ENCODE measurements at regions not wholly inside any gene's neighbourhood (a gene's known extent, or its start where the extent isn't known, plus 50 kb on each side); places are given as distances from the start of the nearest gene placed in this dataset.

- TF ChIP-seq FOS (IDR thresholded peaks at IDR 0.05; ENCODE audit: borderline replicate concordance, extremely low read depth, insufficient read length) (no peak), GATAD2B (conservative IDR thresholded peaks at IDR 0.05; ENCODE audit: low read depth) (no peak), CTCF (IDR thresholded peaks at IDR 0.05 in 2 of 3, conservative IDR thresholded peaks at IDR 0.05 in 1 of 3; ENCODE audit: control insufficient read depth in 2 of 3, extremely low read depth in 1 of 3, insufficient read depth in 1 of 3, low read depth in 3 of 3, low read length in 3 of 3) (no peak), SMARCA5 (IDR thresholded peaks at IDR 0.05) (no peak), POLR2A (IDR thresholded peaks at IDR 0.05; ENCODE audit: low read depth, low read length) (no peak), ZNF274 (IDR thresholded peaks at IDR 0.05; ENCODE audit: insufficient read depth, insufficient read length) (no peak), BACH1 (IDR thresholded peaks at IDR 0.05; ENCODE audit: borderline replicate concordance) (no peak), CREM (IDR thresholded peaks at IDR 0.05; ENCODE audit: low read depth) (no peak)
Observed at GRCh38 chr1:5351366-5351765, 640.9 kb downstream of the NPHP4 start.
